ENCODE measurements at regions not wholly inside any gene's neighbourhood (a gene's known extent, or its start where the extent isn't known, plus 50 kb on each side); places are given as distances from the start of the nearest gene placed in this dataset.

- TF ChIP-seq ZNF391 (tag by site-specific recombination; IDR thresholded peaks at IDR 0.05; ENCODE audit: borderline replicate concordance, low read depth) (no peak), ZFP37 (tag by site-specific recombination; IDR thresholded peaks at IDR 0.05) (no peak), ZNF146 (tag by site-specific recombination; IDR thresholded peaks at IDR 0.05) (0 out of 2 replicates have a peak, but pooled peaks have one; percentile 1), ZNF2 (tag by site-specific recombination; IDR thresholded peaks at IDR 0.05) (peak; percentile 83), KLF16 (tag by site-specific recombination; IDR thresholded peaks at IDR 0.05) (no peak), ZNF473 (tag by site-specific recombination; IDR thresholded peaks at IDR 0.05) (0 out of 2 replicates have a peak, but pooled peaks have one; percentile 8), ZNF561 (tag by site-specific recombination; IDR thresholded peaks at IDR 0.05; ENCODE audit: borderline replicate concordance) (peak; percentile 52; the same call in 1 of the 2 replicates), SALL2 (tag by site-specific recombination; IDR thresholded peaks at IDR 0.05; ENCODE audit: borderline replicate concordance) (no peak), ZSCAN5A (tag by site-specific recombination; IDR thresholded peaks at IDR 0.05) (no peak), HOXD13 (CRISPR knock-in tag; IDR thresholded peaks at IDR 0.05; ENCODE audit: borderline replicate concordance) (no peak), ZNF114 (tag by site-specific recombination; IDR thresholded peaks at IDR 0.05) (no peak), ZNF664 (tag by site-specific recombination; IDR thresholded peaks at IDR 0.05) (no peak), WT1 (tag by site-specific recombination; IDR thresholded peaks at IDR 0.05) (peak; percentile 52; the same call in 1 of the 2 replicates), ZFHX2 (tag by site-specific recombination; conservative IDR thresholded peaks at IDR 0.05) (peak; percentile 92), ZNF350 (tag by site-specific recombination; IDR thresholded peaks at IDR 0.05) (no peak), ZNF426 (tag by site-specific recombination; IDR thresholded peaks at IDR 0.05) (no peak), ZNF596 (tag by site-specific recombination; IDR thresholded peaks at IDR 0.05) (no peak), ZNF692 (tag by site-specific recombination; IDR thresholded peaks at IDR 0.05) (no peak; the same call in 1 of the 2 replicates), ZNF549 (tag by site-specific recombination; IDR thresholded peaks at IDR 0.05) (no peak), ZXDB (tag by site-specific recombination; IDR thresholded peaks at IDR 0.05) (no peak), ZNF362 (tag by site-specific recombination; IDR thresholded peaks at IDR 0.05) (no peak), SCRT1 (tag by site-specific recombination; IDR thresholded peaks at IDR 0.05; ENCODE audit: borderline replicate concordance) (no peak), PRDM10 (tag by site-specific recombination; IDR thresholded peaks at IDR 0.05) (peak; percentile 35; the same call in 1 of the 2 replicates), ZNF571 (tag by site-specific recombination; IDR thresholded peaks at IDR 0.05) (no peak)
- TF ChIP-seq, protein P1, sequence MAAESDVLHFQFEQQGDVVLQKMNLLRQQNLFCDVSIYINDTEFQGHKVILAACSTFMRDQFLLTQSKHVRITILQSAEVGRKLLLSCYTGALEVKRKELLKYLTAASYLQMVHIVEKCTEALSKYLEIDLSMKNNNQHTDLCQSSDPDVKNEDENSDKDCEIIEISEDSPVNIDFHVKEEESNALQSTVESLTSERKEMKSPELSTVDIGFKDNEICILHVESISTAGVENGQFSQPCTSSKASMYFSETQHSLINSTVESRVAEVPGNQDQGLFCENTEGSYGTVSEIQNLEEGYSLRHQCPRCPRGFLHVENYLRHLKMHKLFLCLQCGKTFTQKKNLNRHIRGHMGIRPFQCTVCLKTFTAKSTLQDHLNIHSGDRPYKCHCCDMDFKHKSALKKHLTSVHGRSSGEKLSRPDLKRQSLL (tag by site-specific recombination; IDR thresholded peaks at IDR 0.05), result peak; percentile 85
- TF ChIP-seq, protein P2, sequence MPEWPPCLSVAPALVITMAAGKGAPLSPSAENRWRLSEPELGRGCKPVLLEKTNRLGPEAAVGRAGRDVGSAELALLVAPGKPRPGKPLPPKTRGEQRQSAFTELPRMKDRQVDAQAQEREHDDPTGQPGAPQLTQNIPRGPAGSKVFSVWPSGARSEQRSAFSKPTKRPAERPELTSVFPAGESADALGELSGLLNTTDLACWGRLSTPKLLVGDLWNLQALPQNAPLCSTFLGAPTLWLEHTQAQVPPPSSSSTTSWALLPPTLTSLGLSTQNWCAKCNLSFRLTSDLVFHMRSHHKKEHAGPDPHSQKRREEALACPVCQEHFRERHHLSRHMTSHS (tag by site-specific recombination; IDR thresholded peaks at IDR 0.05), result no peak
- TF ChIP-seq, protein P3, sequence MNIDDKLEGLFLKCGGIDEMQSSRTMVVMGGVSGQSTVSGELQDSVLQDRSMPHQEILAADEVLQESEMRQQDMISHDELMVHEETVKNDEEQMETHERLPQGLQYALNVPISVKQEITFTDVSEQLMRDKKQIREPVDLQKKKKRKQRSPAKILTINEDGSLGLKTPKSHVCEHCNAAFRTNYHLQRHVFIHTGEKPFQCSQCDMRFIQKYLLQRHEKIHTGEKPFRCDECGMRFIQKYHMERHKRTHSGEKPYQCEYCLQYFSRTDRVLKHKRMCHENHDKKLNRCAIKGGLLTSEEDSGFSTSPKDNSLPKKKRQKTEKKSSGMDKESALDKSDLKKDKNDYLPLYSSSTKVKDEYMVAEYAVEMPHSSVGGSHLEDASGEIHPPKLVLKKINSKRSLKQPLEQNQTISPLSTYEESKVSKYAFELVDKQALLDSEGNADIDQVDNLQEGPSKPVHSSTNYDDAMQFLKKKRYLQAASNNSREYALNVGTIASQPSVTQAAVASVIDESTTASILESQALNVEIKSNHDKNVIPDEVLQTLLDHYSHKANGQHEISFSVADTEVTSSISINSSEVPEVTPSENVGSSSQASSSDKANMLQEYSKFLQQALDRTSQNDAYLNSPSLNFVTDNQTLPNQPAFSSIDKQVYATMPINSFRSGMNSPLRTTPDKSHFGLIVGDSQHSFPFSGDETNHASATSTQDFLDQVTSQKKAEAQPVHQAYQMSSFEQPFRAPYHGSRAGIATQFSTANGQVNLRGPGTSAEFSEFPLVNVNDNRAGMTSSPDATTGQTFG (tag by site-specific recombination; IDR thresholded peaks at IDR 0.05; ENCODE audit: borderline replicate concordance), result no peak
Measured at GRCh38 chr3:194070634-194071409, 65.1 kb upstream of the HES1 start (continued).

Measured in HEK293 (cell line).